Inflammatory macrophage treated with lipopolysaccharide for 1 hour (primary cell): ENCODE measurements at regions not wholly inside any gene's neighbourhood (a gene's known extent, or its start where the extent isn't known, plus 50 kb on each side); places are given as distances from the start of the nearest gene placed in this dataset.

Source experiments
- DNase-seq, 2 donors: peaks; one replicate each; pipeline ENCODE4 v3.0.0-alpha.2; 2020 to 2022

- no peak for DNase-seq
Measured at GRCh38 chr19:28495046-28495445, 717.9 kb downstream of the UQCRFS1 start.

GRCh38 chr19:28494461-28494860 lies 718.5 kb downstream of the UQCRFS1 start:
- no peak for DNase-seq

DNA sequence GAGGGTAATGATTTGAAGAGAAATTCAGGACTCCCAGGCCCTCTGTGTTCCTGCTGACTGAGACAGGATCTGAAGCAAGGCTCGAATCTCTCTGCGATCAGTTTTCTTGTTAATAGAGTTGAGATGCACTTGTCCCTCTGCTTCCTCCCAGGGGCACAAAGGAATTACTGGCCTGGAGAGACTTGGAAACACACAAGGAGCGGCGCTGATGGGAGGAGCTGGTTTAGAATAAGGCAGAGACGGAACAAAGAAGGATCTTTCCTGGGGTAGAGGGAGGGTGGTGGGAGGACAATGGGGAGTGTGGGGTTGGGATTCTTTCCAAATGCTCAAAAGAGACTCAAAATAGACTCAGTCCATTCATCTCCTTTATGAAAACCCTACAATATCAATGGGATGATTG lies 719.1 kb downstream of the UQCRFS1 start:
- no peak for DNase-seq

- no peak for DNase-seq
Measured at GRCh38 chr19:28492621-28493020, 720.3 kb downstream of the UQCRFS1 start.

DNA sequence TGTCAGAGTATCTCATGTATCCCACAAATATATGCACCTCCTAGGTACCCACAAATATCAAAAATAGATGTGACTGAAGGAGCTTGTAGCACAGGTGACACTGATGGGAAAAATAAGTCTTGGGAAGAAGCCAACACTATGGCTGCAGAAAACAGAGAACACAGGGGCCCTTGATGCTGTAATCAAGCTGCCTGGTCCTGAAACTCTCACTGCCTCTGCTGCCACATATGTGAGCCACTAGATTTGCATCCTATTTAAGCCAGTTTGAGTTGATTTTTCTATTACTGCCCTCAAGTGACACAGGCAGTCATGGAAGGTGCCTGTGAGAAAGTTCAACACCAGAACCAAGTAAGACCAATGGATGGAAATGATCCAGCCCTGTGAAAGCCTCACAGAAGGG lies 720.8 kb downstream of the UQCRFS1 start:
- no peak for DNase-seq

GRCh38 chr19:28489776-28490175 lies 723.2 kb downstream of the UQCRFS1 start:
- DNase-seq: no peak

DNA sequence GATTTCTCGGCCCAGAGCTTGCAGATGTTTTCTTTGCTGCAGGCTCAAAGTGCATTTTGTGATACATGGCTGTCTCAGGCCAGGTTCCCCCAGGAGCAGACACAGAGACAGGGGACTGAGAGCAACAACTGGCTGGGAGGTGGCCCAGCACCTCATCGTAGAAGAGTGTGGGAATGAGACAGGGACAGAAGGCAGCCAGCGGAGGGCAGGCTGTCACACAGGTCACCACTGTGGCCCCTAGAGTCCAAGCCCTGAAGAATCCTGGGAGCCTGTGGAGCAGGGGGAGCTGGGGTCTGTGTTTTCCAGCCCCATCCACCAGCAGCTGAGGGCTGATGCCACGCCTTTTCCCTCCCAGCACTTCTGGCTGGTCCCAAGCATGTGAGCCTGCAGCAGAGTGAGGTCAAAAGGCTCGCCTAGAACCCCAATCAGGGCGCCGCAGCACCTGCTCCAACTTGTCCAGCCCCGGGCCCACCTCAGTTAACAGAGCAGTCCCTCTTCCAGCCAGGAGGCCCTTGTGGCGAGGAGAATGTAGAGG lies 723.8 kb downstream of the UQCRFS1 start:
- DNase-seq: no peak

- DNase-seq: no peak
Measured at GRCh38 chr19:28487999-28488398, 725.0 kb downstream of the UQCRFS1 start.

- DNase-seq: no peak
Measured at GRCh38 chr19:28486926-28487325, 726.0 kb downstream of the UQCRFS1 start.

DNA sequence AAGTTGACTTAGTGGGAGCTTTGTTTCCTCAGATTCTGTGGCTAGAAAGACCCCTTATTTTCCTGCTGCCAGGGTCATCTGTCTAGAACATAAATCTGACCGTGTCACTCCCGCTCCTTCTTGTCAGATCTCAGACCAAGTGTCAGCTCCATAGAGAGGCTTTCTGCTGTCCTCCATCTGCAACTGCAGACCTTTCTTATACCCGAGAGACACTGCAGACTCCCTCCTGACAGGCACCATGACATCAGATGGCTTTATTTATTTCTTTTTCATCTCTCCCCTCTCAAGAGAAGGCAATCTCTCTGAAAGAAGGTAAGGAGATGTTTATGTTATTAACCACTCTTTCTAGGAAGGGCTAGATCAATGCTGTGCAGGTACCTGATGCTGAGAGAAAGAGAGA lies 726.5 kb downstream of the UQCRFS1 start:
- no peak for DNase-seq

GRCh38 chr19:28485292-28485691 lies 727.7 kb downstream of the UQCRFS1 start:
- peak in 1 of 2 donors; percentile 43 for DNase-seq

DNA sequence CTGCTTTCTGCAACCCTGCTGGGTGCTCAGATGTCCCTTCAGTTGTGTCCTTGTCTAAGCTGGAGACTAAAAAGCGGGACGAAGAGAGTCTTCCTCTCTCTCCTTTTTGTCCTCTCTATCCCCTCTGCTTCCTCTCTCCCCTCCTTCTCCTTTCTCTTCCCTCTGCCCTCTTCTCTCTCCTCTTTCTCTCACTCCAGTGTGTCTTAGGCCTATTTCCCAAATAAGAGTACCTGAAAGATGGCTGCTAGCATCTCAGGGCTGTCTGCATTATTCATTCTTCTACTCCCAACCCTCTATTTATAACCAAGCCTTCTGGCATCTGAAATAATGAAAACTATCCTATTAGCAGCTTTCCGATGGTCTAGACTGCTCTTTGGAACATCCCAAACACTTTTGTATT lies 729.8 kb downstream of the UQCRFS1 start:
- no peak for DNase-seq

GRCh38 chr19:28482221-28482620 lies 730.7 kb downstream of the UQCRFS1 start:
- DNase-seq: no peak

DNA sequence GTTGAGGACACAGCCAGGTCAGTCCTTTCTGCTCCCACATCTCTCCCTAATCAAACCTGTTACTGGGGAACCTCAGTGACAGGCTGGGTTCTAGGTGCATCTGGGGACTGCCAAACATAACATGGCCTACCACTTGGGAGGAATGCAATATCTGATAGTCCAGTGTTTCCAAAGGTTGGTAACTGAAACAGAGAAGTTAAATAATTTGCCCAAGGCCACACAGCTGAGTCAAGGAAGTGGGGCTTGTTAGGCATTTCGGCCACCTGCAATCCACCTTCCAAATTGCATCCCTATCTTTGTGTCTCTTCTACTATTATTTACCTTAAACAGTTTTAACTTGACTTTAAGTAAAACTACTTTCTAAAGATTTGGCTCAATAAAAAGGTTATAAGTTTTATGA lies 731.3 kb downstream of the UQCRFS1 start:
- DNase-seq: no peak

DNA sequence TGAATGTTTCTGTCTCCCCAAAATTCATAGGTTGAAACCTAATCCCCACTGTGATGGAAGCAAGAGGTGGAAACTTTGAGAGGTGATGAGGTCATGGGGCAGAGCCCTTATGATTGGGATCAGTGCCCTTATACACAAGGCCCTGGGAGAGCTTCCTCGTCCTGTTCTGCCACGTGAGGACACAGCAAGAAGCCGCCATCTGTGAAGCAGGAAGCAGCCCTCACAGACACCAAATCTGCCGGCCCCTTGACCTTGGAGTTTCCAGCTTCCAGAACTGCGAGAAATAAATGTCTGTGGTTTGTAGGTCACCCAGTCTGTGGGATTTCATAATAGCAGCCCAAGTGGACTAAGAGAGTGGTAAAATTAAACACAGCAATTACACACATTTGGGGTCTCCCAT lies 737.4 kb downstream of the UQCRFS1 start:
- DNase-seq: peak; percentile 71 to 79

- DNase-seq: peak; percentile 52 to 54
Measured at GRCh38 chr19:28472843-28473242, 740.1 kb downstream of the UQCRFS1 start.

GRCh38 chr19:28471731-28472510 lies 741.0 kb downstream of the UQCRFS1 start:
- no peak for DNase-seq

DNA sequence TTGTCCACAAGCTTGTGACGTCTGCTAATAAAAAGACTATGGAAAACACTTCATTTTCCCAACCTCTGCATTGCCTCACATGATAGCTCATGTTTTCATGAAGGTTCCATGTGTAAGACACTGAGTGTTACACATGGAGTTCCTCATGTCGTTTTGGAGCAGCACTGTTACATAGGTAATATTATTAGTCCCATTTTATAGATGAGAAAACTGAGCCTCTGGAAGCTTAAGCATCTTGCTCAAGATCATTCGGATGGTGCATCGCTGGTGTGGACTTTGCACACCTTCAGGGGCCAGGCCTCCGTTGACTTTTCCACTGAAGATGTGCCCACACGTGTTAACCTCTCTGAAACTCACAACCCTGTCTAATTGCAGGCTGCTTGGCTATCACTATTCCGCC lies 743.4 kb downstream of the UQCRFS1 start:
- no peak for DNase-seq

DNA sequence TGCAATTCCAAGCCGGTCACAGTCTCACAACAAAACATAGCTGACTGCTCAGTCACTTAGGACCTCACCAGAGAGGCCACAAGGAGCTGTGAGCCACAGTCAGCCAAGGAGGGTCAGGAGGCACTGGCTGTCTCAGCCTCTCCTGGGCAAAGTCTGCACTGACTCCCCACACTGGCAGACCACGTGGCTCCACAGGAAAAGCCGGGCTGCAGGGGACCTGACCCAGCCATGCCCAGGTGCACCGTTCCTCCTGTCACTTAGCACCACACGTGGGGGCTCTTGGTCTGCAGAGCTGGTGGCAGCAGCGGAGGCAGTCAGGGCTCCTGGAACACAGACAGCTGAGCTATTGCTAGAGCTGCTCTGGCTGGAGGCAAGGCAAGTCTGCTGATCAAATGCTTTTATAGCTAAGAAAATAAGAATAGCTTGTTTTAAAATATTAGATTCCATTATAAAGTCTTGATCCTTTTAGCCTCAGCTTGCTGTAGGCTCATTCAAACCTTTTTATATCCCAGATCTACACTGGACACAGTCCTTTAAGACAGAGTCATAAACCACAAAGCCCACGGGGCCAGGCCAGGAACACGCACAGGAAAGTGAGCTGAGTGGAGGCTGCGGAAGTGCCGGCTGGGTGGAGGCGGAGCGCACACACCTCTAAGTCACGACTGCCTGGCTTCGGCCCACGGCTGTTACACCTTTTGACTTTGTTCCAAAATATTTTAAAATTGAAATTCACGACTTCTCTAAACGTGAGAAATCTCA lies 744.1 kb downstream of the UQCRFS1 start:
- no peak for DNase-seq

GRCh38 chr19:28466107-28467045 lies 746.6 kb downstream of the UQCRFS1 start:
- DNase-seq: peak; percentile 34 to 82

- DNase-seq: no peak
Measured at GRCh38 chr19:28465371-28466086, 747.4 kb downstream of the UQCRFS1 start.

GRCh38 chr19:28463493-28464053 lies 749.4 kb downstream of the UQCRFS1 start:
- DNase-seq: no peak
